GM13977 (cell line): ENCODE measurements at regions not wholly inside any gene's neighbourhood (a gene's known extent, or its start where the extent isn't known, plus 50 kb on each side); places are given as distances from the start of the nearest gene placed in this dataset.

Experiments used
- DNase-seq: peaks from one replicate; pipeline ENCODE4 v3.0.0; 2012; ENCODE audit warnings: low spot score
- CTCF ChIP-seq: IDR thresholded peaks from 2 replicates; pipeline ENCODE4 v1.5.1; 2012; ENCODE audit warnings: mild to moderate bottlenecking, control low read depth; ENCODE audit not compliant: insufficient read depth; ENCODE audit errors: extremely low read depth, missing control alignments
- in situ Hi-C: fragments of 300-500 bp; cut with MboI; formaldehyde crosslinking; loops from one replicate; pipeline ENCODE4 v1.12.0; 2022; ENCODE audit warnings: low sequenced_read_pairs, low pct_unique_long_range_greater_than_20kb, mixed read lengths, inconsistent platforms; ENCODE audit not compliant: unreplicated experiment

DNA sequence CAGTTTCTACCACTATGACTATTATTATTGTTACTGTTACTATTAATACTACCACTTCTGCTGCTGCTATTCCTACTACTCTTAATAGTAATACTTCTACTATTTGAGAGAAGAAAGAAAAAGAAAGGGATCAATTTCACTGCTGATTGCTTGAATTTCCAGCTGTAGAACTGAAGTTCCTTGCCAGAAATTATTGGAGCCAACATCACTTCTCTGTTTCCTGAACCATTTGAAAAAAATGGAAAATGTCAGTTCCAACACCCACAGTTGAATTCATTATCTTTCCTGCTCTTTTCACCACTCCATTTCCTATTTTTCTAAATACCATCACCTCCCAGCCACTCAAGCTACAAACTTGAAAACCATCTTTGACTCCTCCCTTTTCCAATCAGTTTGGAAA, 54.1 kb upstream of the PIK3C2G start:
- in situ Hi-C loops = no loop called here
- no peak for DNase-seq
- TF ChIP-seq CTCF = no peak

- TF ChIP-seq CTCF = no peak
- in situ Hi-C loops = no loop called here
- no peak for DNase-seq
Observed at GRCh38 chr12:18206198-18206597, 55.1 kb upstream of the PIK3C2G start.

DNA sequence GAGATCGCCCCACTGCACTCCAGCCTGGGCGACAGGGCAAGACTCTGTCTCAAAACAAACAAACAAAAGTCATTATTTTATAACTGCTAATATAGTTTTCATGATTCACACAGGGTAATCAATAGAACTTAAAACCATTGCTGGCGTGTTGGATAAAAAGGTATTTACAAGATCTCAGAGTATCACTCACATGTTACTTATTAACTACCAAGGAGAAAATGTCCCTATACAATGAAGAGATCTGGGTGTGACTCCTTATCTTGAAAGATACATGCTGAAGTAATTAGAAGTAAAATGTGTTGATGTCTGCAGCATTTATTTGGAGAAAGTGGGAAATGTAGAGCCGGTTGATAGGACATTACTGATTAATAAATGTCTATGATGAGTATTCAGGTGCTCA, 57.3 kb upstream of the PIK3C2G start:
- TF ChIP-seq CTCF = no peak
- DNase-seq = no peak

GRCh38 chr12:18192119-18192518, 69.2 kb upstream of the PIK3C2G start:
- in situ Hi-C loops = no loop called here
- TF ChIP-seq CTCF = no peak

More for the DNA sequence above, 57.3 kb upstream of the PIK3C2G start:
- in situ Hi-C loops = no loop called here

DNA sequence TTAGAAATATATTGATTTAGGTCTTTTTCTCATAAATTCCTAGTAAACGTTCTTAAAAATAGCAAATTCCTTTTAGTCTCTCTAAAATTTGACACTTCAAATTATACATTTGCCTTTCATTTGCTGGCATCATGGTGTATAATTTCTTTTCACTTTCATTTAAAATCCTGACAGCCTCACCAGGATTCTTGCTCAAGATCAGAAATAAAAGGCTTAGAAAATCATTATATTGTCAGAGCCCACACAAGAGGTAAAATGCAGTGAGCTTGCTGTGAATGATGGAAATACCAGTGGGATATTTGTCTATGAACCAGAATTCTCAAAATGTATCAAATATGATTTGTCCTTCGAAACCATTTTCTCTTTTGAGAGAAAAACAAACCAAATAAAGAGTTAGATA, 78.2 kb upstream of the PIK3C2G start:
- no peak for DNase-seq
- in situ Hi-C loops = no loop called here
- no peak for TF ChIP-seq CTCF

More at GRCh38 chr12:18192119-18192518, 69.2 kb upstream of the PIK3C2G start:
- DNase-seq = no peak

GRCh38 chr12:18171571-18171970, 81.6 kb upstream of the RERGL start:
- no peak for DNase-seq
- in situ Hi-C loops = no loop called here
- TF ChIP-seq CTCF = no peak

DNA sequence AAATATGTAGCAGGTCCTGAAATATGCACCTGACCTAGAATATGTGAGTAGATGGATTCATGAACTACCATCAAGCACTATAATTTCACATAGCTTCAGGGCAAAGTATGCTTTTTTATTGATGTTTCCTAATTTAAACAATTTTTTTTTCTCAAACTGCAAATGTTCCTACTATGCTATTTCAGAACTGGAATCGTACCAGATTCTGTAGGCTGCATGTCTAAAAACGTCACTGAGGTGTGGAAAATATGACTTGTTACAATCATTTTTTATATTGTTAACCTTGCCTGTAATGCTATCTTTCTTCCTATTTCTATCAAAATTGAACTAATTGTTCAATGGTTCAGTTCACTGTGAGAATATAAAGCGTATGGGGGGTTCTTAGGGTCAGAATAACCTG, 78.0 kb upstream of the RERGL start:
- DNase-seq = no peak
- no peak for TF ChIP-seq CTCF
- in situ Hi-C loops = no loop called here
